Activated gamma-delta T cell treated with anti-CD3 and anti-CD28 coated beads, Interleukin-2, amount 50 U/mL, for 16 hours (primary cell): ENCODE measurements at regions not wholly inside any gene's neighbourhood (a gene's known extent, or its start where the extent isn't known, plus 50 kb on each side); places are given as distances from the start of the nearest gene placed in this dataset.
"Not testable (repeated sequence)": the region's sequence is repeated elsewhere in the genome, so short reads cannot be mapped to it uniquely, and the experiment has no call there.

Source experiments
- DNase-seq: peaks from one replicate; pipeline ENCODE4 v3.0.0-alpha.2; 2020; ENCODE audit warnings: low read depth

DNA sequence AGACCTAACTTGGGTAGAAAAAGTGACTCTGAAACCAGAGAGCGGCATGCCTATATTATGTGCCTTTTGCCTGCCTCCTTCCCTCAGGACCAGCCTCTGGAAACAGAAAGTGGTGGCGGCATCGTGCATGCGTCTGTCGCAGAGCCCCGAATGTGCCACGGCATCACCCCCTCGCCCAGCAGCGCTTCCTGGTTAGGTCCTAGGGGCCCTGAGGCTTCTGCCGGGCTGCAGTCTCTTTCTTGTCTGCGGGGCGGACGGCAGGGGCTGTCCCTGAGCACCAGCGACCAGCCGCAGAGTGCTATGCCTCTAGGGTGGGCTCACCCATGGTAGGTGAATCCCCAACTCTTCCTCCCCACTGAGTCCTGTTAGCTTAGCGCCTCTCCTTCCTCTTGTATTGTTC lies 68.7 kb downstream of the VSIG4 start:
- no peak for DNase-seq

DNA sequence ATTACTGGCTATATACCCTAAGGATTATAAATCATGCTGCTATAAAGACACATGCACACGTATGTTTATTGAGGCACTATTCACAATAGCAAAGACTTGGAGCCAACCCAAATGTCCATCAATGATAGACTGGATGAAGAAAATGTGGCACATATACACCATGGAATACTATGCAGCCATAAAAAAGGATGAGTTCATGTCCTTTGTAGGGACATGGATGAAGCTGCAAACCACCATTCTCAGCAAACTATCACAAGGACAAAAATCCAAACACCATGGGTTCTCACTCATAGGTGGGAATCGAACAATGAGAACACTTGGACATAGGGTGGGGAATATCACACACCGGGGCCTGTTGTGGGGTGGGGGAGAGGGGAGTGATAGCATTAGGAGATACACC lies 72.7 kb downstream of the VSIG4 start:
- DNase-seq, result not testable (repeated sequence)

DNA sequence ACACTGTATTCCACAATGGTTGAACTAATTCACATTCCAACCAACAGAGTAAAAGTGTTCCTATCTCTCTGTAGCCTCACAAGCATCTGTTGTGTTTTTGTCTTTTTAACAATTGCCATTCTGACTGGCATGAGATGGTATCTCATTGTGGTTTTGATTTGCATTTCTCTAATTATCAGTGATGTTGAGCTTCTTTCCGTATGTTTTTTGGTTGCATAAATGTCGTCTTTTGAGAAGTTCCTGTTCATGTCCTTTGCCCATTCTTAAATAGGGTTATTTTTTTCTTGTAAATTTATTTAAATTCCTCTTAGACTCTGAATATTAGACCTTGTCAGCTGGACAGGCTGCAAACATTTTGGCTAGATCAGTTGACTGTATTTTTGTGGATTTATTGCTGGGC lies 78.2 kb downstream of the VSIG4 start:
- DNase-seq, result no peak

DNA sequence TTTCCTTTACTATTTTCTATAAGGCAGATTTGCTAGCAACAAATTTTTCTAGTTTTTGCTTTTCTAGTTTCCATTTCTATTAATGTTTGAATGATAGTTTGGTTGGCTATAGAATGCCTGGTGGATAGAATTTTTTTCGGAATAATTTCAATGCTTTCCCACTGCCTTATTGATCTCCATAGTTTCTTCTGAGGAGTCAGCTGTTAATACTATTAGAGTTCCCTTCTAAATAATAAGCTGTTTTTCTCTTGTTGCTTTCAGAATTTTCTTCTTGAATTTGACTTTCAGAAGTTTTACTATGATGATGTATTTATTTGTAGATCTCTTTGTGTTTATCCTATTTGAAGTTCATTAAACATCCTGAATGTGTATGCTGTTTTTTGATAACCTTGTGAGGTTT lies 91.8 kb downstream of the VSIG4 start:
- DNase-seq, result no peak

DNA sequence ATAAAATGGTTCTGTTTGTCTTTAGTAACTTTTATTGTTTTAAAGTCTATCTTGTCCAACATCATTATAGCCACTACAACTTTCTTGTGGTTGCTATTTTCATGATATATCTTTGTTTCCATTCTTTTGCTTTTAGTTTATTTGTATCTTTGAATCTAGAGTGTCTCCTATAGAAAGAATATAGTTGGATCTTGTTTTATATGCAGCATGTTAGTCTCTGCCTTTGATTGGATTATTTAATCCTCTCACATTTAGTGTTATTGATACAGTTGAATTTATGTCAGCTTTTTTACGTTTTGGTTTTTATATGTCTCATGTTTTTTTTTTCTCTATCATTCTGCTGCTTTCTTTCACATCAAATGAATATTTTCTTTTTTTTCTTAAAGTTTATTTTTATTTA lies 98.1 kb downstream of the VSIG4 start:
- DNase-seq, result no peak

DNA sequence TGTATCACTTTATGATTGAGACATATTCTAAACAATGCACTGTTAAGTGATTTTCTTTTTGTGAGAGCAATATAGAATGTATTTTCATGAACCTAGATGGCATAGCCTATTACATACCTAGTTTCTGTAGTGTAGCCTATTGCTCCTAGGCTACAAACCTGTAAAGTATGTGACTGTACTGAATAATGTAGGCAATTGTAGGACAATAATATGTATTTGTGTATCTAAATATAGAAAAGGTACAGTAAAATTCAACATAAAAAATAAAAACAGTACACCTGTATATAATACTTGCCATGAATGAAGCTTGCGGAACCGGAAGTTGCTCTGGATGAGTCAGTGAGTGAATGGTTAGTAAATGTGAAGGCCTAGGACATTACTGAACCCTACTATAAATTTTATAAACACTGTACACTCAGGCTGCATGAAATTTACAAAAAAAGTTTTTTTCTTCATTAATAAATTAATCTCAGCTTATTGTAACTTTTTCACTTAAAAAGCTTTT lies 106.7 kb downstream of the VSIG4 start:
- no peak for DNase-seq

DNA sequence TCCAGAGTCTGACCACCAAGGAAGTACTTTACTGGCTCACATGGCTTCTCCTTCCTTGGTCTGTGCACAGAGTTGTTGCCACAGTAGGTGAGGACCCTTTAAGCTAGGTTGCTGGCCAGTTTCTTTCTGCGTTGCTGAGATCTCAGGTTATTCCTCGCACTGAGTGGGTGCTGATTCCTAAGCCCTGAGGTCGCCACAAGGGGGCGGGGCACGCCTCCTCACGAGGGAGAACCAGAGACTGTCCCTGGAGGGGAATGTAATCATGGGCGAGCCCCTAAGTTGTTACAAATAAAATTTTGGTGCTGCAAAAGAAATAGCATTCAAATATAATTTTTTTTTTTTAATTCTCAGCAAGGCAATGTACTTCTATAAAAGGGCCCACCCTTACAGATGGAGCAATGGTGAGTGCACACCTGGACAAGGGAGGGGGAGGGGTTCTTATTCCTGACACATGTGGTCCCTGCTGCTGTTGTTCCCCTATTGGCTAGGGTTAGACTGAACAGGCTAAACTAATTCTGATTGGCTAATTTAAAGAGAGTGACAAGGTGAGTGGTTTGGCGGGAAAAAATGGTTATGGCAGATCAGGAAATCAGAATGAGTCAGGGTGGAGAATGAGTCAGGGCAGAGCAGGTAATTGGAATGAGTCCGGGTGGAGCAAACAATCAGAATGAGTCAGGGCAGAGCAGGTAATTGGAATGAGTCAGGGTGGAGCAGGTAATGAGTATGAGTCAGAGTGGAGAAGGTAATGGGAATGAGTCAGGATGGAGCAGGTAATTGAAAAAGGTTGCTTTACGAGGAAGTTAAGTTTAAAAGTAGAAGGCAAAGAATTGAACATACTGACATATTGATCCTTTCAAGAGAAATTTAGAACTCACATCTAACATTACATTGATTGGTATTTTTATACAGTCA lies 107.5 kb downstream of the VSIG4 start:
- DNase-seq, result no peak

DNA sequence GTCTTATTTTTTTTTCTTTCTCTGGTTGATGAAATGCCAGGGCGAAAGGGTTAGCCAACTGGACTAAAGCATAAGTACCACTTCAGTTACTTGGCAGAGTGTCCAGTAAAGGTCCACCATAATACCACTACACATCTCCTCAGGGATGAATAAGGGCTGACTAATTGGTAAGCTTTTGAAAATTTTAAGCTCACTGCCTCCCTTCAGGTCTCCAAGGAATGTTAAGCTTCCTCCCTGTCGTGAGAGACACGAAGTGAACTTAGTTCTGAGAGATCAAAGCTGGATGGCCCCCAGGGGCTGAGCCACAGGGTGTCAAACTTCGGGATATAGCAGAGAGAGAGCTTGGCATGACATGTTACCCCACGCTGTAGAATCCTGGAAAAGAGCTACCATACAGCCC lies 111.4 kb downstream of the VSIG4 start:
- no peak for DNase-seq

DNA sequence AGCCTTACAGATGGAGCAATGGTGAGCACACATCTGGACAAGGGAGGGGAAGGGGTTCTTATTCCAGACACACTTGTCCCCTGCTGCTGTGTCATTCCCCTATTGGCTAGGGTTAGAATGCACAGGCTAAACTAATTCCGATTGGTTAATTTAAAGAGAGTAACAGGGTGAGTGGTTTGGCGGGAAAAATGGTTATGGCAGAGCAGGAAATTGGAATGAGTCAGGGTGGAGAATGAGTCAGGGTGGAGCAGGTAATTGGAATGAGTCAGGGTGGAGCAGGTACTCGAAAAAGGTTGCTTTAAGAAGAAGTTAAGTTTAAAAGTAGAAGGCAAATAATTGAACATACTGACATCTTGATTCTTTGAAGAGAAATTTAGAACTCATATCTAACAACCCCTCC lies 112.5 kb downstream of the VSIG4 start:
- not testable (repeated sequence) for DNase-seq

DNA sequence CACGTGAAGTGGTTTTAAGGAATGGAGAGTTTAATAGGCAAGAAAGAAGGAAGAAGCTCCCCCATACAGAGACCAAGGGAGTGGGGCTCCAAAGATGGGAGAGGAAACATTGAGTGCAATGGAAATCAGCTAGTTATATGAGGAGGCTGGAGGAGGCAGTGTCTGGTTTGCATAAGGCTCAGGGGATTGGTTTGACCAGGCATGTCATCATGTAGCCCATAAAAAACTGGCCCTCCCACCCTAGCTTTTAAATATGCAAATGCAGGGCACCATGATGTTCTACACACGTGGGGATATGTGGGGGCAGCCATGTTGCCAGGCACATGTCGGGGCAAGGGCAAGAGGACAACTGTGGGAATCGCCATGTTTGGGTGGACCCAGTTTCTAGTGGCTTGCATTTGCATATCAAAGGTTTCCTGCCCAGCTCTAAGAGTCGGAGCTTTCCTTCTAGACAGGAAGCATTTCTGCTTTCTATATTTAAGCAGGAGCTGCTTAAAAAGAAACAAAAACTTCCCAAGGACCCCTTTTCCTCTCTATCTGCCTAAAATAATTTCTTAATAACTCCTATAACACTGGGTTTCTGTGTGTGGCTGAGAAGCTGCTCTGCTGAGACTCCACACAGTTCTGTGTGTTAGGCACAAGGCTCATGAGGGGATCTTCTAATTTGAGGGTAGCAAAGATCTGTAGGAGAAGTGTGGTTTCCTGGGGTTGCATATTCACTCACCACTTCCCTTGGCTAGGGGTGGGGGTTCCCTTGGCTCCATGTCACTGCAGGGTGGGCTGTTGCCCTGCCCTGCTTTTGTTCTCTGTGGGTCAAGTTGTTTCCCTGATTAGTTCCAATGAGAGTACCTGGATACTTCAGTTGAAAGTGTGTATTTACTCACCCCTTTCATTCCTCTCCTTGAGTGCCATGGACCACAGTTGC lies 113.5 kb downstream of the VSIG4 start:
- peak; percentile 25 for DNase-seq

DNA sequence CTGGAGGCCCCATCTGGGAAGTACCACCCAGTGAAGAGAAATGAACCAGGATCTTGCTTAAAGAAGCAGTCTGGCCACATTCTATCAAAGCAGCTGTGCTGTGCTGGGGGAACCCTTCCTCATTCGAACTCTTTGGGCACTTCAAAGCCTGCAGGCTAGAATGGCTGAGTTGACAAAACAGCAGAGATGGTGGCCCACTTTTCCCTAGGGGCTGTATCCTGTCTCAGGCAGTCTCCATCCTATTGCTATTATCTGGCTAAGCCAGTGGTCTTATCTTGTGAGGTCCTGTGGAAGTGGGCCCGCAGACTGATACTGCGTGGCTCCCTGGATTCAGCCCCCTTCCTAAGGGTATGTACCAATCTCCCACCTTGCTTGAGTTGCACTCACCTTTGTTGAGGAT lies 114.3 kb downstream of the VSIG4 start:
- DNase-seq, result no peak

DNA sequence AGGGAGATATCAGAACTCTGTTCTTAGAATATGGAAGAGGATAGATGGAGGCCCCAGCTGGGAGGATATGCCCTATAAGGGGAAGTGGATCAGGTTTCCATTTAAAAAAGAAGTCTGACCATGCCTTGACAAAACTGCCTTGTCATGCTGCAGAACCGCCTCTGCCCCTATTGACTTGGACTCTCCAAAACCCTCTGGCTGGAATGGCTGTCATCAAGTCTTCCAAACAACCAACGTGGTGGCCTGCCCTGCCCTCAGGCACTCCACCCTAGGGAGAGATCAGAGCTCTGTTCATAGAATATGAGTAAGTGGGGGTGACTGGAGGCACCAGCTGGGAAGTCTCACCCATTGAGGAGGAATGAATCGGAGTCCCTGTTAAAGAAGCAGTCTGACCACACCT lies 114.9 kb downstream of the VSIG4 start:
- DNase-seq, result no peak

DNA sequence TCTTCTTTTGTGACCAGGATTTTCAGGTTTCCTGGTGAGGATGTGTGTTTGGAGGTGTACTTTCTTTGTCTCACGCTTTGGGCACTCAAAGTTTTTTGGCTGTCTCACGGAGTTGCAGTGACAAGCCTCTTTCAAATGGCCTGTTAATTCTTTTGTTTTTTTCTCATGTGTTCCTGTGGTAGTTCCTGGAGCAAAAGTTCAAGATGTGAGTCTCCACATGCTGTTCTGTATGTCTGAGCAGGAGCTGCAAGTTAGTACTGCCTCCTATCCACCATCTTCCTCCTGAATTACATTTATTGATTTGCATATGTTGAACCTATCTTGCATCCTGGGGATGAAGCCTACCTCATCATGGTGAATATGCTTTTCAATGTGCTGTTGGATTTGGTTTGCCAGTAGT lies 118.5 kb downstream of the VSIG4 start:
- DNase-seq, result no peak

DNA sequence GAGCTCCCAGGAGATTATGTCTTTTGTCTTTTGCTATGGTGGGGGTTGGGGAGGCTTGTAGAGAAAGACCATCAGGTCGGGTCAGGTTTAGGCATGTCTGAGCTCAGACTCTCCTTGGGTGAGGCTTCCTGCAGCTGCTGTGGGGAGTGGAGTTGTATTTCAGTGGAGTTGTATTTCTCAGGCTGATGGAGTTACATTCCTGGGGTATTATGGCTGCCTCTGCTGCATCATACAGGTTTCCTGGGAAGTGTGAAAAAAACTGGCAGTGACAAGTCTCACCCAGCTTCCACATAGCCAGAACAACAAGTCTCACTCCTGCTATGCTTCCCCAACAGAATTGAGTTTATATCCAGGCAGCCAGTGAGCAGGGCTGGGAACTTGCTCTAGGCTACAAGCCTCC lies 119.3 kb downstream of the VSIG4 start:
- no peak for DNase-seq

DNA sequence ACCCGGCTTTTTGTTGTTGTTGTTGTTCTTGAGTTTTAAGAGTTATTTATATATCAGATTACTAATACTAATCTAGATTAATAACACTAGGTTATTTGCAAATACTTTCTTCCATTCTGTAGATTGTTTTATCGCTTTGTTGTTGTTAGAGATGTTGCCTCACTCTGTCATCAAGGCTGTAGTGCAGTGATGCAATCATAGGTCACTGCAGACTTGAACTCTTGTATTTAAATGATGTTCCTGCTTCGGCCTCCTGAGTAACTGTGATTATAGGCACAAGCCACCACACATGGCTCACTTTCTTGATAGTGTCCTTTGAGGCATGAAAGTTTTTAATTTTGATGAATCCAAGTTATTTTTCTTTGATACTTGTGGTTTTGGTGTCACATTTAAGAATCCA lies 129.0 kb downstream of the VSIG4 start:
- DNase-seq, result no peak

DNA sequence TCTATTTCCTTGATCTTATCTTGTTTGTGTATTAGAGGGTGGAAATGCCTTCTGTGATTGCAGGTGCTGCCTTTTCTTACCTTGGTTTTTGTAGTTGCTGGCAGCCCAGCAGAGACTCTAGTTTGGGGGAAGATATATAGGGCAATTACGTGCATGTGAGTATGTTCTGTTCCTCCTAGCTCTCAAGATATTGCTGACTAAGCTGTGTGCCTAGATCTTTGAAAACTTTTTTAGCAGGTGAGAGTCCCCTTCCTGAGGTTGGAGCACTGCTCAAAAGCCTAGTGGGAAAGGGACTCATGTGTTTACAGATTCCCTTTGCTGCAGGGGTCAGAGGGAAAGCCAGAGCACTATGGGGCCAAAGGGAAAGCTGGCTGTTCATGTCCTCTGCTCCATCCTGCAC lies 136.1 kb downstream of the VSIG4 start:
- DNase-seq, result no peak

DNA sequence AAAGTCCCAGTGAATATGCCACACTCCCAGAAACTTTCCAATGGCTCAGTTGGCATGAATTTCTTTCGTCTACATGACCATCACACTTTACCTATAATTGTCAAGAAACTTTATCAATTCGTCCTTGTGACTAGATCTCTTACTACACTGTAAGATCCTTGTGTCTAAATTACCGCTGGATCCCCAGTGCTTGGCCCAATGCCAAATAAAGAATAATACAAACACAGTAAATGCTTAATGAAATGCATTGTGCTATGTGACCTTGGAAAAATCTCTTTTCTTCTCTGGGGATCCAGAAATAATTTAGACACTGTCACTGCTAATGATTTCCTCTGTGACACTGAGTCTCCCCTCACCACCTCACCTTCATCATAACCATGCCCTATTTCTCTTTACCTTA lies 137.9 kb downstream of the VSIG4 start:
- DNase-seq, result no peak

DNA sequence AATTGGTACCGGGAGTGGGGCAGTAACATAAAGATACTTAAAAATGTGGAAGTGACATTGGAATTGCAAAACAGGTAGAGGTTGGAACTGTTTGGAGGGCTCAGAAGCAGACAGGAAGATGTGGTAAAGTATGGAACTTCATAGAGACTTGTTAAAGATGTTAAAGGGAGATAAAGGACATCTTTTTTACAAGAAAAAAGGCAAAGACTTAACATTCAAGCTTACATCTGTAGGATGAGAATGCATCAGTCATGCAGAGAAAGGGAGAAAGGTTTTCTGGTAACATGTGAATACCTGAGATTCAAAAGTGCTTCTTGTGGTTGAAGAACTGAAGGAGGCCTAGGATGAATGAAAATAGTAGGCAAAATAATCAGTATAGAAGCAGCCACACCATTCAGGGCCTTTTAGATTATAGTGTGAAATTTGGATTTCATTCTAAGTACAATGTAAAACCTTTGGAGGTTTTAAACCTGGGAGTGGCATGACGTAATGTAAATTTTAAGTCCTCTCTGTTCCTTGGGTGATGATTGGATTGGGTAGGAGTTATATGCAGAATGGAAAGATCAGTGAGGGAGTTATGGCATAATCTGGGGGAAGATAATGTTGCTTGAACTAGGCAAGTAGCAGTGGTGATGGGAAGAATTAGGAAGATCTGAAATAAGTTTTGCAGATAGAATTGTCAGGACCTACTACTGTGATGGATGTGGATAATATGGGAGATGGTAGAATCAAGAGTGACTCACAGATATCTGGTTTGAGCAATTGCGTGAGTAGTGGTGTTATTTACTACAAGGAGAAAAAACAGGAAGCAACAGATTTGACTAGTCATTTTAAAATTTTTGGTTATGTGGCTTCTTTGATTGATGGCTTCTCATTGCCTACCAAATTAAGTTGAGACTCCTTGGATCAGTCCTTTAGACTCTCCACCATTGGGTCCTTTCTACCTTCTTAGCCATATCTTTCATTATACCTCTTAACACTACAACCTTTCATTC lies 138.7 kb downstream of the VSIG4 start:
- DNase-seq, result no peak

DNA sequence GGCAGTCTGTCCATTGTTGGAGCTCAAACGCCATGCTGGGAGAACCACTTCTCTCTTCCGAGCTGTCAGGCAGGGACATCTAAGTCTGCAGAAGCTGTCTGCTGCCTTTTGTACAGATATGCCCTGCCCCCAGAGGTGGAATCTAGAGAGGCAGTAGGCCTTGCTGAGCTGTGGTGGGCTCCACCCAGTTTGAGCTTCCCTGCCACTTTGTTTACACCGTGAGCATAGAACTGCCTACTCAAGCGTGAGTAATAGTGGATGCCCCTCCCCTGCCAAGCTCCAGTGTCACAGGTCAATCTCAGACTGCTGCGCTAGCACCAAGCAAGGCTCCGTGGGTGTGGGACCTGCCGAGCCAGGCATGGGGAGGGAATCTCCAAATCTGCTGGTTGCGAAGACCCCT lies 145.7 kb downstream of the VSIG4 start:
- no peak for DNase-seq

DNA sequence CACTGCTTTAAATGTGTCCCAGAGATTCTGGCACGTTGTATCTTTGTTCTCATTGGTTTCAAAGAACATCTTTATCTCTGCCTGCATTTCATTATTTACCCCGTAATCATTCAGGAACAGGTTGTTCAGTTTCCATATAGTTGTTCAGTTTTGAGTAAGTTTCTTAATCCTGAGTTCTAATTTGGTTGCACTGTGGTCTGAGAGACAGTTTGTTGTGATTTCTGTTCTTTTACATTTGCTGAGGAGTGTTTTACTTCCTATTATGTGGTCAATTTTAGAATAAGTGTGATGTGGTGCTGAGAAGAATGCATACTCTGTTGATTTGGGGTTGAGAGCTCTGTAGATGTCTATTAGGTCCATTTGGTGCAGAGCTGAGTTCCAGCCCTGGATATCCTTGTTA lies 148.1 kb downstream of the VSIG4 start:
- not testable (repeated sequence) for DNase-seq

DNA sequence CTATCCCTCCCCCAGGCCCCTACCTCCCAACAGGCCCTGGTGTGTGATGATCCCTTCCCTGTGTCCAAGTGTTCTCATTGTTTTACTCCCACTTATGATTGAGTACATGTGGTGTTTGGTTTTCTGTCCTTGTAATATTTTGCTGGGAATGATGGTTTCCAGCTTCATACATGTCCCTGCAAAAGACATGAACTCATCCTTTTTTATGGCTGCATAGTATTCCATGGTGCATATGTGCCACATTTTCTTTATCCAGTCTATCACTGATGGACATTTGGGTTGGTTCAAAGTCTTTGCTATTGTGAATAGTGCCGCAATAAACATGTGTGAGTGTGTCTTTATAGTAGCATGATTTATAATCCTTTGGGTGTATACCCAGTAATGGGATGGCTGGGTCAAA lies 151.7 kb downstream of the VSIG4 start:
- not testable (repeated sequence) for DNase-seq

DNA sequence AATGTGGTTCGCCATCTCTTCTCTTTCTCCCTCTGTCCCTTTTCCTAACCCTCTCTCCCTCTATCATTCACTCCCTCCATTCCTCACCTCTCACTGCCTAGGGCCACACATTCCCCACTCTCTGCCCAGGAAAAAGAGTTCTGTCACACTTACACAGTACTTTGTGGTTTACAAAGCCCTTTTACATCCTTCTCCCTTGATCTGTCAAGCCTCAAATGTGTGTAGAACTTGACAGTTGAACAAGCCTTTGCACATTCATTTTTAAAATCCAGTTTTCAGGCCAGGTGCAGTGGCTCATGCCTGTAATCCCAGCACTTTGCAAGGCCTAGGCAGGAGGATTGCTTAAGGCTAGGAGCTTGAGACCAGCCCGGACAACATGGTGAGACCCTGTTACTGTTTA lies 156.3 kb downstream of the VSIG4 start:
- no peak for DNase-seq
